ENCODE measurements at regions not wholly inside any gene's neighbourhood (a gene's known extent, or its start where the extent isn't known, plus 50 kb on each side); places are given as distances from the start of the nearest gene placed in this dataset.

- CTCF ChIA-PET: no interaction called here
Measured at GRCh38 chrX:45428831-45429230, 228.2 kb upstream of the DIPK2B start.

DNA sequence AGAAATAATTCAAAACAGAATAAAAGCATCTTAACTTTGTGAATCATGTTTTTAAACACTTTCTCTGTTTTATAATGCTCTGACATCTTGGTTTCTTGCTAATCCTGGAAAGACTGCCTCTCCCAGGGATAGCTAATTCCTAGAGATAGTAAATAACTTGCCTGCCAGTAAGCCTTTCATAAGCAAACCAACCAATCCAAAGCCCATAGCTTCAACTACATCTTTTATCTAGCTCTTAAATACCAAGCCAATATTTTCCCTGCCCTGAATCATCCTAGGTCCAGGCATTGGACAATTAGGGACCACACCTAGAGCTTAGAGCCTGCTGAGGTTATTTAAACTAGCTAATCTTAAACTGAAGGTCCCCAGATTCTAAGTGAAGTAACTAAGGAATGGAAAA lies 223.7 kb upstream of the DIPK2B start:
- DNase-seq (ENCODE audit: low read depth, low spot score) (no peak), ATAC-seq (no peak)
- TF ChIP-seq TCF7L2 (IDR thresholded peaks at IDR 0.05; ENCODE audit: low read depth, low read length) (no peak), SIN3A (IDR thresholded peaks at IDR 0.05; ENCODE audit: borderline replicate concordance, insufficient read depth, low read depth, low read length) (no peak), REST (IDR thresholded peaks at IDR 0.05; ENCODE audit: insufficient read depth in 1 of 2, low read depth in 2 of 2, low read length in 1 of 2) (no peak), POLR2AphosphoS5 (IDR thresholded peaks at IDR 0.05; ENCODE audit: low read depth, low read length) (no peak), CTCF (IDR thresholded peaks at IDR 0.05) (no peak)
- CTCF ChIA-PET: no interaction called here
- BruUV-seq (replicated peaks): no TSS peak
- H3K4me3 ChIP-seq (ENCODE audit: low read depth in 2 of 2, low read length in 2 of 2): no peak overlapping the region
- no peaks in the 10 kb centered on the region for H3K9me3 ChIP-seq (ENCODE audit: control insufficient read depth, insufficient read depth, low read depth, low read length)
- no peaks in the 10 kb centered on the region for H3K4me1 ChIP-seq (ENCODE audit: control insufficient read depth, insufficient read depth, low read length)
- POLR2A ChIA-PET: interaction anchor here (0.5 kb wide), 1 partner anchor 97 kb away, joined by 4 read pairs; no protein-coding TSS in a partner anchor
- no peaks in the 10 kb centered on the region for H3K27me3 ChIP-seq (ENCODE audit: control insufficient read depth, insufficient read depth, low read length)
- intact Hi-C loops (cut with micrococcal nuclease; ENCODE audit: unreplicated experiment): no loop called here
- H3K27ac ChIP-seq (ENCODE audit: low read length): no peak overlapping the region
- H3K36me3 ChIP-seq (ENCODE audit: control insufficient read depth, insufficient read depth, low read length): no peaks in the 10 kb centered on the region
- in situ Hi-C loops (cut with HindIII; ENCODE audit: low pct_unique_long_range_greater_than_20kb, low sequenced_read_pairs): no loop called here

More at GRCh38 chrX:45428831-45429230, 228.2 kb upstream of the DIPK2B start:
- DNase-seq (ENCODE audit: low read depth, low spot score) (no peak), ATAC-seq (no peak)
- no peak overlapping the region for H3K4me3 ChIP-seq (ENCODE audit: low read depth in 2 of 2, low read length in 2 of 2)
- no peaks in the 10 kb centered on the region for H3K4me1 ChIP-seq (ENCODE audit: control insufficient read depth, insufficient read depth, low read length)
- intact Hi-C loops (cut with micrococcal nuclease; ENCODE audit: unreplicated experiment) (no loop called here), in situ Hi-C loops (cut with HindIII; ENCODE audit: low pct_unique_long_range_greater_than_20kb, low sequenced_read_pairs) (no loop called here)
- H3K27ac ChIP-seq (ENCODE audit: low read length): no peak overlapping the region
- H3K27me3 ChIP-seq (ENCODE audit: control insufficient read depth, insufficient read depth, low read length): no peaks in the 10 kb centered on the region
- BruUV-seq (replicated peaks): no TSS peak
- TF ChIP-seq REST (IDR thresholded peaks at IDR 0.05; ENCODE audit: insufficient read depth in 1 of 2, low read depth in 2 of 2, low read length in 1 of 2): no peak
- no peak for TF ChIP-seq POLR2AphosphoS5 (IDR thresholded peaks at IDR 0.05; ENCODE audit: low read depth, low read length)
- TF ChIP-seq CTCF (IDR thresholded peaks at IDR 0.05): no peak
- no peaks in the 10 kb centered on the region for H3K36me3 ChIP-seq (ENCODE audit: control insufficient read depth, insufficient read depth, low read length)
- POLR2A ChIA-PET: no interaction called here
- H3K9me3 ChIP-seq (ENCODE audit: control insufficient read depth, insufficient read depth, low read depth, low read length): no peaks in the 10 kb centered on the region

Measured in Panc1 (cell line).